ENCODE measurements at regions not wholly inside any gene's neighbourhood (a gene's known extent, or its start where the extent isn't known, plus 50 kb on each side); places are given as distances from the start of the nearest gene placed in this dataset.

- TF ChIP-seq ZNF576 (CRISPR knock-in tag; IDR thresholded peaks at IDR 0.05) (no peak), ZBTB40 (IDR thresholded peaks at IDR 0.05) (no peak), ZBTB40 (CRISPR knock-in tag; IDR thresholded peaks at IDR 0.05) (no peak), POLR2G (IDR thresholded peaks at IDR 0.05; ENCODE audit: low read depth, low read length) (0 out of 2 replicates have a peak, but pooled peaks have one; percentile 27), MEIS1 (CRISPR knock-in tag; IDR thresholded peaks at IDR 0.05; ENCODE audit: borderline replicate concordance) (no peak), ZNF674 (CRISPR knock-in tag; IDR thresholded peaks at IDR 0.05; ENCODE audit: low read depth) (no peak), ARID5B (CRISPR knock-in tag; IDR thresholded peaks at IDR 0.05) (peak; percentile 81; the same call in 1 of the 2 replicates), HMG20A (CRISPR knock-in tag; IDR thresholded peaks at IDR 0.05; ENCODE audit: borderline replicate concordance) (peak; percentile 25; the same call in 1 of the 2 replicates), PTBP1 (IDR thresholded peaks at IDR 0.05; ENCODE audit: low read depth, low read length, poor library complexity, severe bottlenecking) (no peak), U2AF2 (IDR thresholded peaks at IDR 0.05; ENCODE audit: low read depth, low read length) (no peak), ZNF331 (CRISPR knock-in tag; IDR thresholded peaks at IDR 0.05) (peak; percentile 66)
Observed at GRCh38 chr2:215727507-215728503, 285.5 kb downstream of the MREG start (continued).

Data from HepG2 (cell line).